Neural cell (in vitro differentiated cells): ENCODE measurements at regions not wholly inside any gene's neighbourhood (a gene's known extent, or its start where the extent isn't known, plus 50 kb on each side); places are given as distances from the start of the nearest gene placed in this dataset.

Source experiments
- CTCF ChIP-seq: fragments of 450-650 bp; IDR thresholded peaks from 2 replicates; pipeline ENCODE4 v1.5.1; 2014; ENCODE audit warnings: antibody characterized with exemption, mild to moderate bottlenecking, moderate library complexity; ENCODE audit not compliant: poor library complexity, severe bottlenecking
- EP300 ChIP-seq: fragments of 450-650 bp; conservative IDR thresholded peaks from 2 replicates; pipeline ENCODE4 v1.6.1; 2014; ENCODE audit warnings: antibody characterized with exemption, mild to moderate bottlenecking, moderate library complexity; ENCODE audit not compliant: poor library complexity, severe bottlenecking
- EZH2 ChIP-seq: fragments of 200-600, 300-800 bp; shearing (Covaris generic), sonication (generic); IDR thresholded peaks from 2 replicates; pipeline ENCODE4 v1.6.1; 2014; ENCODE audit warnings: antibody characterized with exemption, low read length, borderline replicate concordance, mild to moderate bottlenecking; ENCODE audit not compliant: insufficient read depth, poor library complexity, severe bottlenecking
- MXI1 ChIP-seq: fragments of 450-650 bp; conservative IDR thresholded peaks from 2 replicates; pipeline ENCODE4 v1.6.1; 2014; ENCODE audit warnings: antibody characterized with exemption, mild to moderate bottlenecking; ENCODE audit not compliant: poor library complexity, severe bottlenecking
- POLR2AphosphoS5 ChIP-seq: IDR thresholded peaks from 2 replicates; pipeline ENCODE4 v1.6.1; 2012
- RAD21 ChIP-seq: fragments of 450-650 bp; conservative IDR thresholded peaks from 2 replicates; pipeline ENCODE4 v1.6.1; 2014; ENCODE audit warnings: antibody characterized with exemption, mild to moderate bottlenecking, moderate library complexity
- REST ChIP-seq: IDR thresholded peaks from 2 replicates; pipeline ENCODE4 v1.6.1; 2012; ENCODE audit warnings: borderline replicate concordance
- SMC3 ChIP-seq: fragments of 450-650 bp; conservative IDR thresholded peaks from 2 replicates; pipeline ENCODE4 v1.6.1; 2014; ENCODE audit warnings: antibody characterized with exemption, mild to moderate bottlenecking, moderate library complexity; ENCODE audit not compliant: poor library complexity
- TAF1 ChIP-seq: IDR thresholded peaks from 2 replicates; pipeline ENCODE4 v1.6.1; 2012; ENCODE audit warnings: low read depth

GRCh38 chr15:81853150-81853748 is 192.6 kb downstream of the MEX3B start:
- TF ChIP-seq POLR2AphosphoS5 (no peak), CTCF (no peak), MXI1 (no peak), EP300 (no peak), EZH2 (no peak), SMC3 (no peak), REST (no peak), TAF1 (no peak), RAD21 (no peak)
